ENCODE measurements at regions not wholly inside any gene's neighbourhood (a gene's known extent, or its start where the extent isn't known, plus 50 kb on each side); places are given as distances from the start of the nearest gene placed in this dataset.

- TF ChIP-seq, protein P1, sequence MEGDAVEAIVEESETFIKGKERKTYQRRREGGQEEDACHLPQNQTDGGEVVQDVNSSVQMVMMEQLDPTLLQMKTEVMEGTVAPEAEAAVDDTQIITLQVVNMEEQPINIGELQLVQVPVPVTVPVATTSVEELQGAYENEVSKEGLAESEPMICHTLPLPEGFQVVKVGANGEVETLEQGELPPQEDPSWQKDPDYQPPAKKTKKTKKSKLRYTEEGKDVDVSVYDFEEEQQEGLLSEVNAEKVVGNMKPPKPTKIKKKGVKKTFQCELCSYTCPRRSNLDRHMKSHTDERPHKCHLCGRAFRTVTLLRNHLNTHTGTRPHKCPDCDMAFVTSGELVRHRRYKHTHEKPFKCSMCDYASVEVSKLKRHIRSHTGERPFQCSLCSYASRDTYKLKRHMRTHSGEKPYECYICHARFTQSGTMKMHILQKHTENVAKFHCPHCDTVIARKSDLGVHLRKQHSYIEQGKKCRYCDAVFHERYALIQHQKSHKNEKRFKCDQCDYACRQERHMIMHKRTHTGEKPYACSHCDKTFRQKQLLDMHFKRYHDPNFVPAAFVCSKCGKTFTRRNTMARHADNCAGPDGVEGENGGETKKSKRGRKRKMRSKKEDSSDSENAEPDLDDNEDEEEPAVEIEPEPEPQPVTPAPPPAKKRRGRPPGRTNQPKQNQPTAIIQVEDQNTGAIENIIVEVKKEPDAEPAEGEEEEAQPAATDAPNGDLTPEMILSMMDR (IDR thresholded peaks at IDR 0.05) = no peak
- TF ChIP-seq POLR2A (IDR thresholded peaks at IDR 0.05) = no peak
- no peak for TF ChIP-seq POLR2AphosphoS5 (IDR thresholded peaks at IDR 0.05; ENCODE audit: insufficient read depth in 1 of 2, low read depth in 1 of 2)
These were observed 498.9 kb upstream of the TGFBR2 start for GRCh38 chr3:30107531-30107930.
